Central memory CD4-positive, alpha-beta T cell (primary cell): ENCODE measurements at regions not wholly inside any gene's neighbourhood (a gene's known extent, or its start where the extent isn't known, plus 50 kb on each side); places are given as distances from the start of the nearest gene placed in this dataset.
A peak's percentile ranks its signal among the peaks of the same experiment; 100 is the strongest.
"Not testable (repeated sequence)": the region's sequence is repeated elsewhere in the genome, so short reads cannot be mapped to it uniquely, and the experiment has no call there.

ENCODE experiments used
- DNase-seq: peaks from one replicate; pipeline ENCODE4 v3.0.0; 2022

DNA sequence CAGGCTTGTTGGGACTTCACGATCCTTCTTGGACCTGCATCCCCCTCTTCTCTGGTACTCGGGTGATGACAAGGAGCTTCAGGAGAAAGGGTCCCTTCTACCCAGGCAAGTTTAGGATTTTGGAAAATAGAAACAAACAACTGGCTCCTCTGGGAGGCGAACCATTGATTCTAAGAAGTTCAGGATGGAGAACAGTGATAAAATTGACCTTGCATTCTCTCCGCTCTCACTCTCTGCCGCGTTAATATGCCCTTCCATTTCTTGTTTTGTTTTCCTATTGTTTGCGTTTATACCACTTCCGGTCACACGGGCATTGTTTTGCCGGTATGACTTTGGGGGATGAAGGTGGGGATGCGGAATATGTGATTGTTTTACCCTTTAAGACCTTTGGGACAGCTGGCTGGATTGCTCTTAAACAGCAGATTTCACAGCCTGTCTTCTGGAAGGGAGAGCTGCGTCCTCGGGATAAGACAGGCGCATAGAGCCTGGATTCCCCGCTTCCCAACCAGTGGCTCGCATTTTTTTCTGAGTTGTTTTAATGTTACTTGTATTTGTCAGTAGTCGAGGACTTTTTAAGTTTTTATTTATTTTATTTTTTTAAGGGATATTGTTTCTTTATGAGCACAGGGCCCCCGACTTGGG is 144.3 kb upstream of the ZNF184 start:
- DNase-seq: no peak

GRCh38 chr6:27616328-27617045 is 143.6 kb upstream of the ZNF184 start:
- no peak for DNase-seq

DNA sequence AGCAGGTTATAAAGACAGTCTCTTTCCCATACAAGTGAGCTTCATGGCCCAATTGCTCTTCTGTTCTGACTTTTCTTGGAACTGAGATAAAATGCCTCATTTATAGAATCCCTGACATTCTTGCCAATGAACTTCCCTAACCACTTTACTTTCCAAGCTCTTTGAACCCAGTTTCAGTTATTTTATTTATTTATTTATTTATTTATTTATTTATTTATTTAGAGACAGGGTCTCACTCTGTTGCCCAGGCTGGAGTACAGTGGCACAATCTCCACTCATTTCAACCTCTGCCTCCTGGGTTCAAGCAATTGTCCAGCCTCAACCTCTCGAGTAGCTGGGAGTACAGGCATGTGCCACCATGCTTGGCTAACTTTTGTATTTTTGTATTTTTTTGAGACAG is 138.5 kb upstream of the ZNF184 start:
- DNase-seq: no peak

DNA sequence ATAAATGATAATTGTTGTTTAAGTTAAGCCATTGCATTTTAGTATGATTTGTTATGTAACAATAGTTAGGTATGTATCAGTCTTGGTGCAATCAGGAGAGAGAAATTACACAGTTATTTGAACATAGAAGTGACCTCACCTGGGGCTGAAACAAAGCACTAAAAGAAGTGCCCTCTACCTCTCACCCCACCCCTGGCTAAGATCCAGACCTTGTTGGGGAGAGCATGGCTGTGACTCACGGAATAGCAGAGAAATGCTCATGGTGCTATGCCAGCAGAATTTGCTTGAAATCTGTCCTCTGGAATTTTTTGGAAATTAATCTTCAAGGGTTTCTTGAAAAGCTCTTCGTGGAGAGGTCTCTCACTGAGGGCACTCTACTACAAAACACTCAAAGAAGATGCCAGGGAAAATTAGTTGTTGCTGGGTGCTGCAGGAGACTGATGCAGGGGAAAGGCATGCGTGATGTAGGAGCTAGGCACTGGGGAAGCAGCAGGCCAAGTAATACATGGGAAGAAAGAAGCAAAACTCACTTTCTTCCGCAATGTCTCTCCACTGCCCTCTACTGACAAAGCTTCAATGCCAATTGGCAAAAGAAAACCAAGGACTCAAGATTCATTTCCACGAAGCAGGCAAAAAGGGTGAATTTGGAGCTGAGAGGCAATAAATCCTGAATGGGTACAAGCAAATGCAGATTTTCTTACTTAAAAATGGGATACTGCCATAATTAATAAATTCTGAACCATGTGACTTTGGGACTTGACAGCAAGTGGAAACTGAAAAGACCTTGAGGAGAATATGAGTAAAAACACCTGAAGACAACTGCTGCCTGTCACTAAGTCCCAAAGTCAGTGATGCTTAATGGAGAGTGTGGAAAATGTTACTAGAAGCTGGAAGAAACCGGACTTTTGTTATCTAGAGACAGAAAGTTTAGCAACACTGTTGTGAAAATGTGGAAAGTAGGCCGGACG is 136.3 kb upstream of the ZNF184 start:
- no peak for DNase-seq

- no peak for DNase-seq
Observed at GRCh38 chr6:27605401-27606342, 132.8 kb upstream of the ZNF184 start.

DNA sequence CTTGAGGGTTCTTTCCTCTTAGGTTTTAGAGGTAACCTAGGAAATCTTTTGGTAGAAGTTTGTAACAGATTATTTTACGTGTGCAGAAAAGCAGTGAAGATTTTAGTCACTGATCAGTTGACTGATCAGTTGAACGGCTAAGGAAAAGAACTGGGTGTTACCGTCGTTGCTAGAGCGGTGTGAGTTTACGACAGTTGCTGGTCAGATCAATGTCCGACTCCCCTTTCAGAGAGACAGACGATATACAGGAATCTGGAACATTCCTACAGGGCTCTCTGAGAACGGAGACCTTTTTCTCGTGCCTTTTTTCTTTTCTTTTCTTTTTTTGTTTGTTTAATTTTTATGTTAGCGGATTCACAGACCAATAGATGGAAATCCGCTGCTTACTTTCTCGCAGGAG is 132.1 kb upstream of the ZNF184 start:
- DNase-seq: no peak

DNA sequence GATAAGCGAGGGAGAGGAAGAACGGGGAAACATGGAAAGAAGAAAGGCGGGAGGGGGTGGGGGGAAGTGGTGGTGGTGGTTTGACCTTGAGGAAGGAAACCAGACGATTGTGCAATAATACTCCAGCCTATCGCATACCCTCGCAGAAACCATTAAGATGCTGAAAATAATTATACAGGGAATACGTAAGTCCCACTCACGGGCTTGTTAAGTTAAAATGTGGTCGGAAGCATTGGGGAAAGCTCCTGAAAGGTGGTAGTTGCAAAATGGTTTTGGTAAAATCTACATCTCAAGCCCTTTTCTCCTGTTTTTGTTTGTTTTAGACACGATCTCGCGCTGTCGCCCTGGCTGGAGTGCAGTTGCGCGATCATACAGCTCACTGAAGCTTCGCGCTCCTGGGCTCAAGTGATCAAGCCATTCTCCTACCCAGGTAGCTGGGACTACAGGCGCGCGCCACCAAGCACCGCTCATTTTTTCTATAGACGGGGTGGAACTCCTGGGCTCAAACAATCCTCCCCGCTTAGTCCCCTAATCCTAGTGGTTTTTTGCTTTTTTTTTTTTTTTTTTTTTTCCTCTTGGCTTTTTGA is 128.9 kb upstream of the ZNF184 start:
- DNase-seq: no peak

DNA sequence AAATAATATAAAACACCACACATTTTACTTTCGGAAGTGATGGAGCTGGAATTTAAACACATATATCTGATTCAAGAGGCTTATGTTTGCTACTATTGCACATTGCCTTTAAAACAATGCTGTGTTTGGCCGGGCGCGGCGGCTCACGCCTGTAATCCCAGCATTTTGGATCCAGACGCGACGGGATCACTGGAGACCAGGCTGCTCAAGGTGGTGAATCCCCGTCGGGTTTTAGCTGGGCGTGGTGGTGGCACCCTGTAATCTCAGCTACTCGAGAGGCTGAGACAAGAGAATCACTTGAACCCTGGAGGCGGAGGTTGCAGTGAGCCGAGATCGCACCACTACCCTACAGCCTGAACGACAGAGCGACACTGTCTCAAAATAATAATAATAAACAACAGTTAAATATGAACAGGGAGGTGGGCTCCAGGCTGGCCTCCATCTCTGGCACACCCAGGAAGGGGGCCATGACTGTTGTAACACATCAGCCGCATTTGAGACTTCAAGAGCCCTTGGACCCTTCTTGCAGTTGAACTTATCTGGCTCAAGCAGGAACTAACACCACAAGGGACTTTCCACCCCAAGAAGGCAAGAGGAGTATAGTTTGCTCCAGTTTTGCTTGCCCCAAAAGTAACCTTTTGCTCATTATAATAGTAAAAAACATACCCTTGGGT is 127.1 kb upstream of the ZNF184 start:
- DNase-seq: no peak

GRCh38 chr6:27597031-27597567 is 124.2 kb upstream of the ZNF184 start:
- not testable (repeated sequence) for DNase-seq

GRCh38 chr6:27593861-27594260 is 121.0 kb upstream of the ZNF184 start:
- DNase-seq: no peak

DNA sequence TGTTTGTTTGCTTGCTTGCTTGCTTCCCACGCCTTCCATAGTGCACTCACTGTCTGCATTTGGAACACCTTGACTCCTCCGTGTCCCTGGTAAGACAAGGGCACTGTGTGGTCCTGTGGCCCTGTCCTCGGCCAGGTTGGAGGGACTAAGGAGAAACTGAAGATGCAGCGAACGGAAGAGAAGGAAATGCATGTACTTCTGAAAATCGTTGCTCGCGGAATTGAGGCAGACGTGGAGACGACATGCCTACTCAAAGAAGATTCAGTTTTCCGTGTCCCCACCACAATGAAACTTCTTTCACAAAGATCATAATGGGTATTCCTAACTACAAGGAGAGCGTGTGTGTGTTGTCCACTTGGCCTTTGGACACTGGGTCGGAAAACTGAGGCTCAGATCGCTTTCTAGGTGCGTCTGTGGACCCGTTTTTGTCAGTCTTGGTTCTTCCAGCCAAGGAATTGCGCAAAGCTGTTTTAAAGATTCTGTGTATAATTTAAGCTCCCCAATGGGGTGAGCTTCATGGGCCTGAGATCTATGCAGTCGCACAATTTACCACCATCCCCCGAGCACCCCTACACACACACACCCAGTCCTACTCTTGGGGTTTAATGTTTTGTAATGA is 120.4 kb upstream of the ZNF184 start:
- DNase-seq: no peak

- peak; percentile 9 for DNase-seq
Observed at GRCh38 chr6:27592481-27593199, 119.7 kb upstream of the ZNF184 start.

DNA sequence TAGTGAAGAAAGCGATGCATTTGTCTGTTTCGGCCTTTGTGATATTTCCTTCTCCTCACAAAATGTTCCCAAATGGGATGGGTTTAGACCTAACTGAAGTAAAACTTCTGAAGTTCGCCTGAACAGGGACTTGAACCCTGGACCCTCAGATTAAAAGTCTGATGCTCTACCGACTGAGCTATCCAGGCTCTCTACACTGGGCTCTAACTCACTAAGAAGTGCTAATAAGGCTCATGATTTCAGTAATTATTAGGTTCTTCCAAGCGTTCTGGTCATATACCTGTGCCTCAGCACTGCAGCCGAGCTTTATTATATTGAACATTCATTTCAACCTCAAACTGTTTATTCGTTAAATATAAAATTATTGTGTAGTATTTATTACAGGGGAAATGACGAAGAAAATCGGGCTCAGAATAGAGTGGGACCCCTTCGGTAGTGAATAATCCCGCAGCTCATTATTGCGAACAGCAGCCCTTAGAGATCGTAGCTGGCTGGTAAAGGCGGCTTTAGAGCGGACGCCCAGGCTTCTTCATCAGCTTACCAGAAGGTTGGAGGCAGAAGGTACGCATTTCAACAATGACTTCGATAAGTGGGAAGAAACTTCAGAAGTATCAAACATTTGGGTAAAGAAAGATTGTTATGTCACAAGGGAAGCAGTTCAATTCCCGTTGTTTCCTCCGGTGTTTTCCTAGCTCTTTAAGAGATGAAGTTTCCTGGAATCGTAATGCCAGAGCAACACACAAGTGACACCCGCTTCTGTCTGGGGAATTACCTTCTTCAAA is 119.0 kb upstream of the ZNF184 start:
- no peak for DNase-seq

DNA sequence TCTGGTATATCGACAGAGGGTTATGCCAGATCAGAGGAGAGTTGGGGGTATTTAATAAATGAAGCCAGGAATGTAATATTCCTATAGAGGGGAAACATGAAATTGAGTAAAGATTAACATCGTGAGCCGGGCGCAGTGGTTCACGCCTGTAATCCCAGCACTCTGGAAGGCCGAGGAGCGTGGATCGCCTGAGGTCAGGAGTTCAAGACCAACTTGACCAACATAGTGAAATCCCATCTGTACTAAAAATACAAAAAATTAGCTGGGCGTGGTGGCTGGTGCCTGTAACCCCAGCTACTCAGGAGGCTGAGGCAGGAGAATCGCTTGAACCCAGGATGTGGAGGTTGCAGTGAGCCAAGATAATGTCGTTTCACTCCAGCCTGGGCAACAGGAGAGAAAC is 112.4 kb upstream of the ZNF184 start:
- not testable (repeated sequence) for DNase-seq

DNA sequence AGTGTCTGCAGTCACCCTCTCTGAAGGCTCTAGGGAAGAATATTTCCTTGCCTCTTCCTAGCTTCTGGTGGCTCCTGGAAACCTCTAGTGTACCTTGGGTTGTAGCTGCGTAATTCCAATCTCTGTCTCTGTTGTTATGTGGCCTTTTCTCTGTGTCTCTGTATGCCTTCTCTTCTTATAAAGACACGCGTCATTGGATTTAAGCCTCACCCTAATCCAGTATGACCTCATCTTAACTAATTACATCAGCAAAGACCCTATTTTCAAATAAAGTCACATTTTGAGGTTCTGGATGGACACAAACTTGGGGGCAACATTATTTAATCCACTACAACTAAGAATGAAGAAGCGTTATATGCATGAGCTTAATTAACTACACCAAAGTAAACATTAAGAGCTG is 111.4 kb upstream of the ZNF184 start:
- no peak for DNase-seq

DNA sequence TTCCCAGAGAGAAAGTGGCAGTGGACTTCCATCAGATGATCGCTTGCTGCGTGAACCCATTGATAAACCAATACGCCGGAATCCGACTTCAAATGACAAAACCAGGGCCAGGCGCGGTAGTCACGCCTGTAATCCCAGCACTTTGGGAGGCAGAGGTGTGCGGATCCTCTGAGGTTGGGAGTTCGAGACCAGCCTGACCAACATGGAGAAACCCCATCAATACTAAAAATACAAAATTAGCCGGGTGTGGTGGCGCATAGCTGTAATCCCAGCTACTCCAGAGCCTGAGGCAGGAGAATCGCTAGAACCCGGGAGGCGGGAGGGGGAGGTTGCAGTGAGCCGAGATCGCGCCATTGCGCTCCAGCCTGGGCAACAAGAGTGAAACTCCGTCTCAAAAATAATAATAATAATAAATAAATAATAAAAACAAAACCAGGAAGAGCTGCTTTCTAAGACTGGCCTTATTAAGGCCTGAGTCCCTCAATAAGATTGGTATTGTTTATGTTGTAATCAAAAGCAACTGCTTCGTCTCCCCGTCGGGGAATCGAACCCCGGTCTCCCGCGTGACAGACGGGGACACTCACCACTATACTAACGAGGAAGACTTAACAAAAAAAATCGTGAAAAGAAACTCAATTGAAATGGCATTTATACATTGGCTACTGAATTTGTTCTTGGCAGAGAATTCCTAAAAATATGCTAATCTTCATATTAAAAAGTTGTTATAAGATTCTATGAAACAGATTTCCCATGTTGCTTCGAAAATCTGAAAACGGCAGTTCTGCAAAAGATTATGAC is 110.2 kb upstream of the ZNF184 start:
- DNase-seq: no peak

GRCh38 chr6:27579973-27580372 is 107.1 kb upstream of the ZNF184 start:
- no peak for DNase-seq

GRCh38 chr6:27577922-27578321 is 105.0 kb upstream of the ZNF184 start:
- DNase-seq: no peak
